ENCODE measurements at regions not wholly inside any gene's neighbourhood (a gene's known extent, or its start where the extent isn't known, plus 50 kb on each side); places are given as distances from the start of the nearest gene placed in this dataset.

- ATAC-seq (replicated peaks in 6 of 8) = peak in 1 of 8 experiments; percentile 61
Observed at GRCh38 chr3:73699327-73699726, 74.6 kb upstream of the PDZRN3 start.

GRCh38 chr3:73697020-73697419 lies 72.3 kb upstream of the PDZRN3 start:
- WGBS, 10 experiments = 50 to 89% (median 67%) methylated on average over 2 to 6 of the region's 6 CpGs

More at GRCh38 chr3:73699327-73699726, 74.6 kb upstream of the PDZRN3 start:
- Histone ChIP-seq H3K4me3 (no peak overlapping the region), H3K4me1 (replicated peaks in 1 of 2) (no peaks in the 10 kb centered on the region), H3K27ac (no peak overlapping the region)
- in situ Hi-C loops (cut with MboI; ENCODE audit: low pct_unique_long_range_greater_than_20kb in 2 of 9, low sequenced_read_pairs in 9 of 9, unreplicated experiment in 9 of 9) = no loop called here

GRCh38 chr3:73695841-73696240 lies 71.1 kb upstream of the PDZRN3 start:
- Histone ChIP-seq H3K27ac (no peak overlapping the region), H3K4me3 (no peak overlapping the region), H3K4me1 (replicated peaks in 1 of 2) (no peaks in the 10 kb centered on the region)
- no peak for ATAC-seq (replicated peaks in 6 of 8)
- WGBS, 10 experiments = 0 to 100% (median 85%) methylated on average over 1 to 3 of the region's 3 CpGs; no CpG with 5 or more reads in 3 of the 10 experiments
- in situ Hi-C loops (cut with MboI; ENCODE audit: low pct_unique_long_range_greater_than_20kb in 2 of 9, low sequenced_read_pairs in 9 of 9, unreplicated experiment in 9 of 9) = no loop called here

More at GRCh38 chr3:73697020-73697419, 72.3 kb upstream of the PDZRN3 start:
- no peak for ATAC-seq (replicated peaks in 6 of 8)
- H3K27ac ChIP-seq = no peak overlapping the region
- no peaks in the 10 kb centered on the region for H3K4me1 ChIP-seq (replicated peaks in 1 of 2)
- no peak overlapping the region for H3K4me3 ChIP-seq
- in situ Hi-C loops (cut with MboI; ENCODE audit: low pct_unique_long_range_greater_than_20kb in 2 of 9, low sequenced_read_pairs in 9 of 9, unreplicated experiment in 9 of 9) = no loop called here

GRCh38 chr3:73694983-73695757 lies 70.4 kb upstream of the PDZRN3 start:
- H3K27ac ChIP-seq = no peak overlapping the region
- in situ Hi-C loops (cut with MboI; ENCODE audit: low pct_unique_long_range_greater_than_20kb in 2 of 9, low sequenced_read_pairs in 9 of 9, unreplicated experiment in 9 of 9) = no loop called here
- H3K4me3 ChIP-seq = no peak overlapping the region
- ATAC-seq (replicated peaks in 6 of 8) = no peak
- no peaks in the 10 kb centered on the region for H3K4me1 ChIP-seq (replicated peaks in 1 of 2)
- WGBS, 10 experiments = 40 to 100% (median 83%) methylated on average over 1 of the region's 1 CpG; no CpG with 5 or more reads in 3 of the 10 experiments

GRCh38 chr3:73687106-73688004 lies 62.6 kb upstream of the PDZRN3 start:
- in situ Hi-C loops (cut with MboI; ENCODE audit: low pct_unique_long_range_greater_than_20kb in 2 of 9, low sequenced_read_pairs in 9 of 9, unreplicated experiment in 9 of 9) = no loop called here
- Histone ChIP-seq H3K4me1 (replicated peaks in 1 of 2) (no peaks in the 10 kb centered on the region), H3K4me3 (no peak overlapping the region), H3K27ac (no peak overlapping the region)
- 49 to 100% (median 73%) methylated on average over 1 to 5 of the region's 5 CpGs for WGBS, 10 experiments
- no peak for ATAC-seq (replicated peaks in 6 of 8)

GRCh38 chr3:73685061-73685460 lies 60.3 kb upstream of the PDZRN3 start:
- Histone ChIP-seq H3K4me1 (replicated peaks in 1 of 2) (no peaks in the 10 kb centered on the region), H3K27ac (no peak overlapping the region), H3K4me3 (no peak overlapping the region)
- ATAC-seq (replicated peaks in 6 of 8) = peak in 2 of 8 experiments; percentile 3 to 43
- in situ Hi-C loops (cut with MboI; ENCODE audit: low pct_unique_long_range_greater_than_20kb in 2 of 9, low sequenced_read_pairs in 9 of 9, unreplicated experiment in 9 of 9) = no loop called here
- 20 to 100% (median 82%) methylated on average over 1 to 4 of the region's 4 CpGs; no CpG with 5 or more reads in 2 of the 10 experiments for WGBS, 10 experiments

GRCh38 chr3:73683706-73684105 lies 59.0 kb upstream of the PDZRN3 start:
- ATAC-seq (replicated peaks in 6 of 8) = no peak

GRCh38 chr3:73681610-73682009 lies 56.9 kb upstream of the PDZRN3 start:
- Histone ChIP-seq H3K27ac (no peak overlapping the region), H3K4me1 (replicated peaks in 1 of 2) (no peaks in the 10 kb centered on the region), H3K4me3 (no peak overlapping the region)
- WGBS, 10 experiments = 17 to 100% (median 89%) methylated on average over 1 to 6 of the region's 6 CpGs
- in situ Hi-C loops (cut with MboI; ENCODE audit: low pct_unique_long_range_greater_than_20kb in 2 of 9, low sequenced_read_pairs in 9 of 9, unreplicated experiment in 9 of 9) = no loop called here
- peak in 3 of 8 experiments; percentile 36 to 91 (median 87) for ATAC-seq (replicated peaks in 6 of 8)

More at GRCh38 chr3:73683706-73684105, 59.0 kb upstream of the PDZRN3 start:
- H3K4me1 ChIP-seq (replicated peaks in 1 of 2) = no peaks in the 10 kb centered on the region
- no peak overlapping the region for H3K4me3 ChIP-seq
- in situ Hi-C loops (cut with MboI; ENCODE audit: low pct_unique_long_range_greater_than_20kb in 2 of 9, low sequenced_read_pairs in 9 of 9, unreplicated experiment in 9 of 9) = no loop called here
- 32 to 94% (median 75%) methylated on average over 1 to 3 of the region's 5 CpGs; no CpG with 5 or more reads in 3 of the 10 experiments for WGBS, 10 experiments
- H3K27ac ChIP-seq = no peak overlapping the region

- Histone ChIP-seq H3K4me1 (replicated peaks in 1 of 2) (no peaks in the 10 kb centered on the region), H3K27ac (no peak overlapping the region), H3K4me3 (no peak overlapping the region)
- peak in 3 of 8 experiments; percentile 66 to 72 (median 66) for ATAC-seq (replicated peaks in 6 of 8)
- 0 to 89% (median 60%) methylated on average over 1 of the region's 1 CpG; no CpG with 5 or more reads in 1 of the 10 experiments for WGBS, 10 experiments
- in situ Hi-C loops (cut with MboI; ENCODE audit: low pct_unique_long_range_greater_than_20kb in 2 of 9, low sequenced_read_pairs in 9 of 9, unreplicated experiment in 9 of 9) = no loop called here
Observed at GRCh38 chr3:73681198-73681597, 56.5 kb upstream of the PDZRN3 start.

GRCh38 chr3:73680391-73681095 lies 55.8 kb upstream of the PDZRN3 start:
- peak in 1 of 8 experiments; percentile 20 for ATAC-seq (replicated peaks in 6 of 8)
- Histone ChIP-seq H3K27ac (no peak overlapping the region), H3K4me1 (replicated peaks in 1 of 2) (no peaks in the 10 kb centered on the region), H3K4me3 (no peak overlapping the region)
- WGBS, 10 experiments = 56 to 100% (median 88%) methylated on average over 3 to 8 of the region's 8 CpGs; no CpG with 5 or more reads in 1 of the 10 experiments
- in situ Hi-C loops (cut with MboI; ENCODE audit: low pct_unique_long_range_greater_than_20kb in 2 of 9, low sequenced_read_pairs in 9 of 9, unreplicated experiment in 9 of 9) = no loop called here

- H3K4me1 ChIP-seq (replicated peaks in 1 of 2) = peaks cover 8 to 20% of the 10 kb centered on the region in 2 donors
- no peak for ATAC-seq (replicated peaks in 6 of 8)
- 62 to 100% (median 82%) methylated on average over 1 to 7 of the region's 7 CpGs; no CpG with 5 or more reads in 1 of the 10 experiments for WGBS, 10 experiments
- no peak overlapping the region for H3K4me3 ChIP-seq
- no peak overlapping the region for H3K27ac ChIP-seq
- in situ Hi-C loops (cut with MboI; ENCODE audit: low pct_unique_long_range_greater_than_20kb in 2 of 9, low sequenced_read_pairs in 9 of 9, unreplicated experiment in 9 of 9) = no loop called here
Observed at GRCh38 chr3:73677336-73678024, 52.7 kb upstream of the PDZRN3 start.
